Erythroblast (primary cell): ENCODE measurements at regions not wholly inside any gene's neighbourhood (a gene's known extent, or its start where the extent isn't known, plus 50 kb on each side); places are given as distances from the start of the nearest gene placed in this dataset.

Experiments
- DNase-seq, 2 experiments: peaks; one replicate each; lab custom pipeline; 2025; lab: John Stamatoyannopoulos, UW
- GATA1 ChIP-seq: IDR thresholded peaks from 2 replicates; pipeline ENCODE4 v1.6.1; 2011; ENCODE audit warnings: low read depth, mild to moderate bottlenecking, control low read depth, low read length, moderate library complexity
- POLR2A ChIP-seq: IDR thresholded peaks from 2 replicates; pipeline ENCODE4 v1.6.1; 2011; ENCODE audit warnings: mild to moderate bottlenecking, low read length

DNA sequence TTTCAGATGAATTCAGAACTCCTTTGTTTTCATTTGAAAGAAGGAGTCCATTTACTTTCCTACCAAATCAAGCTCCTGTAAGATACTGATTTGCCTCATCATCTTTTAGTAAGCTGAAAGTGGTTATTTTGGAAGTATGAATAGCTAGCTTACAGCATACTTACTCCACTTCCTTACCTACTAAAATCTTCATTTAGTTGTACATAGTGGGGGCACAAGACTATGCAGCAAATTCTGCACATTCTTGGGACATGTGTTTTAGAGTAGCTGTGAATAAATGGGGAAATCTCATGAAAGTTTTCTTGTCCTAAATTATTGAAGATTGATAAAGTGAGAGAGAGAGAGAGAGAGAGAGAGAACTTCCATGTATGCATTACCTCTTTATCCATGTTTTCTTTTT is 256.3 kb downstream of the OGFRL1 start:
- TF ChIP-seq GATA1 (no peak), POLR2A (no peak)
- DNase-seq, result no peak

DNA sequence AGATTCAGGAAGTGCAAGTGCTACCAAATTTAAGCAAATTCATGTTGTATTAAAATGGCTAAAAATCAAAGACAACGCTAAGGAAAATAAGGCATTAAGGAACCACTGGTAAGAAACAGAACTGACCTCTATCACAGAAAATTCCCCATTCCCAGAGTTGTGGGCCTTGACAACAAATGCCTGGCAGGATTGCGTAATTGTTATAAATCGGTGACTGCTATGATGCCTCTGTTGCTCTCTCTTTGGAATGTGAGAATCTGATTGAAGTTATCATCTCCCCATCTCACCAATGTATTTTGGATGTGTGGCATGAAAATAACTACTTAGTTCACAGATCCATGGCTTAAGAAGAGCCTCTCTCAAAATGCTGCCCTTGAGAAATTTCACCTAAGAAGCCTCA is 257.3 kb downstream of the OGFRL1 start:
- no peak for DNase-seq
- TF ChIP-seq POLR2A (no peak), GATA1 (no peak)

DNA sequence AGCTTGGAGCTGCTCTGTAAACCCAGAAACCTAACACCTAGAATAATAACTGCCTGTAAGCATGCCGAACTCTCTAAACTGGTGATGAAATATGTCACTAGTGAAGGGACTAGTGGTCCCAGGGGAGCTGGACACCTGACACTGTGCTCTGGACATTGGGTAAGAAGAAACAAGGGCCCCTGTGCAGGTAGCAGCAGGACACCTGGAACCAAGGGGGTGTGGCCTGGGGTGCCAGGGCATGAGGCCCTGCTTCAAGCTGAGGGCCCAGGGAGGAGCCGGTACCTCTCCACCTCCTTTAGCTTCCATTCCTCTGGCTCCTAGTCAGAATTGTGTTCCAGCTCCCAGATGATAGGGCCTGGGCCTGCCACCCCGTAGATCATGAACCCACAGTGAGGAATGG is 263.2 kb downstream of the OGFRL1 start:
- TF ChIP-seq GATA1 (no peak), POLR2A (no peak)
- DNase-seq, result no peak

DNA sequence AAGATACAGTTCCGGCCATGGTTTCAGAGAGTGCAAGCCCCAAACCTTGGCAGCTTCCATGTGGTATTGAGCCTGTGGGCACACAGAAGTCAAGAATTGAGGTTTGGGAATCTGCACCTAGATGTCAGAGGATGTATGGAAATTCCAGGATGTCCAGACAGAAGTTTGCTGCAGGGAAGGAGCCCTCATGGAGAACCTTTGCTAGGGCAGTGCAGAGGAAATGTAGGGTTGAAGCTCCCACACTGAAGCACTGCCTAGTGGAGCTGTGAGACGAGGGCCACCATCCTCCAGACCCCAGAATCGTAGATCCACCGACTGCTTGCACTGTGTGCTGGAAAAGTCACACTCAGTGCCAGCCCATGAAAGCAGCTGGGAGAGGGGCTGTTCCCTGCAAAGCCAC is 267.5 kb downstream of the OGFRL1 start:
- no peak for DNase-seq
- TF ChIP-seq POLR2A (no peak), GATA1 (no peak)

DNA sequence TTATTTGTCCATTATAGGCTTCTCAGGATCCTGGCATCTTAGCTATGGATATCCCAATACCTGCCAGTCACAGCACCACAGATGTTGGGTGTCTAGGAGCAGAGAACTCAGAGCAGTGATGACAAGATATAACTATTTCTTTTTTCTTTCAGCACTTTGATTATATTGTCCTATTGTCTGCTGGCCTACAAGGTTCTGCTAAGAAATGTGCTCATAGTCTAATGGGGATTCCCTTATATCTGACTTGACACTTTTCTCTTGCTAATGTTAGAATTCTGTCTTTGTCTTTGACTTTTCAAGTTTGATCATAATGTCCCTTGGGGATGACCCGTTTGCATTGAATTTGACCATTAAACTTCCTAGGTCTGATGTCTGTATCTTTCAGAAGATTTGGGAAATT is 270.4 kb downstream of the OGFRL1 start:
- no peak for DNase-seq
- no peak for TF ChIP-seq POLR2A
- no peak for TF ChIP-seq GATA1

DNA sequence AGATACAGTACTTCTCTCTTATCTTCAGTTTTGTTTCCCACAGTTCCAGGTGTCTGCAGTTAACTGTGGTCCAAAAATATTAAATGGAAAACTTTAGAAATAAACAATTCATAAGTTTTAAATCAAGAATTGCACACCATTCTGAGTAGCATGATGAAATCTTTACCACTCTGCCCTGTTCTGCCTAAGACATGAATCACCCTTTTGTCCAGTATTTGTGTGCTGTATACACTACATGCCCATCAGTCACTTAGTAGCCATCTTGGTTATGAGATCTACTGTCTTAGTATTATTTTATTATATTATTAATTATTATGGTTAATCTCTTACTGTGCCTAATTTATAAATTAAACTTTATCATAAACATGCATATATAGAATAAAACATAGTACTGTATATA is 279.0 kb downstream of the OGFRL1 start:
- TF ChIP-seq GATA1 (no peak), POLR2A (no peak)
- no peak for DNase-seq

DNA sequence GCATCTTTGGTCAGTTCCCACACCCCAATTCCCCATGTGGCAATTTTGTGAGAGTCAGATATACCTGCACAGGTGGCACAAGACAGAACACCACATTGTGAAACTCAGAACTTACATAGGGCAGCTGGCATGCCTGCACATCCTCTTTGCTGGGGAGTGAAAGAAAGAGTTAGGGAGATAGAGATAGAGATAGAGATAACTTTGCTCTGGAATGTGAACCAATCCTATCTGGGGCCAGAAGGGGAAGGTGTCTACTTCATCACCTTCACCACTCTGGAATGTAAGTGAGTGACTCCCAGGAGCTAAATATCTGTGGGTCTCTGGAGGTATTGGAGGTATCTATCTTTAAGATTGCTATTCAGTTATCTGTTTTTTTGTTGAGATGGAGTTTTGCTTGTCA is 289.2 kb downstream of the OGFRL1 start:
- TF ChIP-seq POLR2A, result no peak
- TF ChIP-seq GATA1, result no peak
- DNase-seq, result no peak

DNA sequence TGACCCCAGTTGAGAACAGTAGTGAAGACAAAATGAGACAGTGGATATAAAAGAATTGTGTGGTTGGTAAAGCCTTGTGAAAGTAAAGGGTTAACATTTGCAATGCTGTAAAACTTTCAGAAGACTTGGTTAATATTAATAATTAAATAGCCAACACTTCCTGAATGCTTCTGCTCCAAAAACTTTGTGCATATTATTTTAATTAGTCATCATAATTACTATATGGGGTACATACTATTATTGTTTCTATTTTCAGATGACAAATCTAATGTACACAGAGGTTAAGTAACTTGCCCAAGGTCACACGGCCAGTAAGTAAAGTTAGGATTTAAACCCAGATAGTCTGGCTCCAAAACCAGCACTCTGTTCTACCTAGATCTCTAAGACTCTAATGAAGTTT is 291.3 kb downstream of the OGFRL1 start:
- no peak for DNase-seq
- no peak for TF ChIP-seq POLR2A
- TF ChIP-seq GATA1, result no peak

DNA sequence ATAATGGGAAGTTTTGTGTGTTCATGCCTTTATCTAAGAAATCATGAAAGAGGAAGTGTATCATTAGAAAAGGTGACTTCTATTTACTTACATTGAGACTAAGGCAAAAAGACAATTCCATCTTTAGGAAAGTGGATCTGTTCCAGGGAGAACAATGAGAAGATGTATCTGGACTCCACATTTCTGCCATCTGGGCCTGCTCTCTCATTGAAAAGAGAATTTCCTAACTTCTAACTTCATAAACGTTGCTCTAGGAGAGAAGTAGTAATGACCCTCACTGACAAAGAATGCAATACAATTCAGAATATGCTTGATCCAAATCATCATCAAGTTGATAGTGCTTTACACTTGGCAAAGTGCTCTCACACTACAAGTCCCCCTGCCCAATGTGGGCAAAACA is 294.2 kb downstream of the OGFRL1 start:
- no peak for DNase-seq
- TF ChIP-seq POLR2A (no peak), GATA1 (no peak)

DNA sequence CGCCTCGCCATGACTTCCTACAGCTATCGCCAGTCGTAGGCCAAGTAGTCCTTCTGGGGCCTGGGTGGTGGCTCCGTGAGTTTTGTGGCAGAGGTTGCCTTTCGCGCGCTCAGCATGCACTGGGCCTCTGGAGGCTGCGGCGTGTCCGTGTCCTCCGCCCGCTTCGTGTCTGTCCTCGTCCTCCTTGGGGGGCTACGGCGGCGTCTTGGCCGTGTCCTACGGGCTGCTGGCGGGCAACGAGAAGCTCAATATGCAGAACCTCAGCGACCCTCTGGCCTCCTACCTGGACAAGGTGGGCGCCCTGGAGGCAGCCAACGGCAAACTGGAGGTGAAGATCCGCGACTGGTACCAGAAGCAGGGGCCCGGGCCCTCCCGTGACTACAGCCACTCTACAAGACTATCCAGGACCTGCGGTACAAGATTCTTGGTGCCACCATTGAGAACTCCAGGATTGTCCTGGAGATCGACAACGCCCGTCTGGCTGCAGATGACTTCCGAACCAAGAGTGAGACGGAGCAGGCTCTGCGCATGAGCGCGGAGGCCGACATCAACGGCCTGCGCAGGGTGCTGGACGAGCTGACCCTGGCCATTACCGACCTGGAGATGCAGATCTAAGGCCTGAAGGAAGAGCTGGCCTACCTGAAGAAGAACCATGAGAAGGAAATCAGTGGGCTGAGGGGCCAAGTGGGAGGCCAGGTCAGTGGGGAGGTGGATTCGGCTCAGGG is 296.3 kb downstream of the OGFRL1 start:
- no peak for DNase-seq
- TF ChIP-seq POLR2A, result no peak
- no peak for TF ChIP-seq GATA1

DNA sequence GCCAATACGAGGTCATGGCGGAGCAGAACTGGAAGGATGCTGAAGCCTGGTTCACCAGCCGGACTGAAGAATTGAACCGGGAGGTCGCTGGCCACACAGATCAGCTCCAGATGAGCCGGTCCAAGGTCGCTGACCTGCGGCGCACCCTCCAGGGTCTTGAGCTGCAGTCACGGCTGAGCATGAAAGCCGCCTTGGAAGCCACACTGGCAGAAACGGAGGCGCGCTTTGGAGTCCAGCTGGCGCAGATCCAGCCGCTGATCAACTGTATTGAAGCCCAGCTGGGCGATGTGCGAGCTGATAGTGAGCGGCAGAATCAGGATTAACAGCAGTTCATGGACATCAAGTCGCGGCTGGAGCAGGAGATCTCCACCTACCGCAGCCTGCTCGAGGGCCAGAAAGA is 296.9 kb downstream of the OGFRL1 start:
- no peak for TF ChIP-seq GATA1
- TF ChIP-seq POLR2A, result no peak
- DNase-seq, result no peak

DNA sequence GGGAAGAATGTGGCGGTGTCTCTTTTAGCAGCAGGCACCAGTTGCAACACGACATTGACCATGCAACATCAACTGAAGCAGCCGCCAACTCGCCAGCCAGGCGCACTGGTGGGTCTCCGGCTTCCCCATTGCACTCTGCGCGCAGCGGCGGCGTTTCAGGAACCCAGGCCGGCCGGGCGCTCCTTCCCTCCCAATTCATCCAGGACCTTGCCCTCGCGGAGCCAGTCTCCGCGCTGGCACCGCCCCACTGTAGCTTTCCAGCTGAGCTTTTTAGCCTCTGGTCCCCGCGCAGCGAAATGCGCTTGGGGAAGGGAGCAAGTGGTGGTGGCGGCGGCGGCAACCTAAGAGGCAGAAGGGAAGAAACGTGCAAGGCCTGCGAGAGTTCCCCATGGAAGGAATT is 297.9 kb upstream of the RIMS1 start:
- no peak for DNase-seq
- no peak for TF ChIP-seq GATA1
- no peak for TF ChIP-seq POLR2A

DNA sequence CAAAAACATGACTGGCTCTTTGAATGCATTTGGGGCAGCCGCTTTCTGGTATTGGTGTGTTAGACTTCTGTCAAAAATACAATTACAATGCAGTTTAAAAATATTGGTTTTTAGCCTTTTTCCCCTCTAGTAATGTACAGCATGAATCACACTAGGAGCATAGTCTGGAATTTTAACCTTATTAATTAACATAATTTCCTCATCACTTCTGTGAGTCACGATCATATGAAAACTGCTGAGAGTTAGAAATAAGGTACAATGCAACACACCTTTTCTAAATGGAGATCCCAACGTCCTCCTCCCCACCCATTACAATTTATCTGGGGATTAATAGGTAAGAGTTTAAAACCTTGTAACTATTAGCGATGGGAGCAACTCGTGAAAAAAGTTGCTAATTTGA is 297.1 kb upstream of the RIMS1 start:
- no peak for TF ChIP-seq POLR2A
- no peak for TF ChIP-seq GATA1
- DNase-seq, result no peak

DNA sequence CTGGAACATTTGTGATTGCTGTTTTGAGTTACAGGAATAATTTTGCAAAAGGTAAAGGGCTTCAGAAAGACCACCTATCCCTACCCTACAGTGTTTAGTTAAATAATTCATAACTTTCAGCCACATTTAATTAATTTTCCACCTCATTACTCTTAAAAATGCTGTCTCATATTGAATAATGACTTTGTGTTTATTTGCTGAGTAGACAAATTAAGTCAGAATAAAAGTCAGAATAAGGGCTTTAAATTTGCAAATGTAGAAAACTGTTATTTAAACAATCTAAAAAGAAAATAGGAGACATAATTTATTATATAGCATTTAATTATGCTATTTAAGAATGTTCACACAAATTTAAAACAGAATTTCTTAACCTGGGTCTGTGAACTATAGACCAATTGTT is 293.7 kb upstream of the RIMS1 start:
- TF ChIP-seq POLR2A, result no peak
- TF ChIP-seq GATA1, result no peak
- no peak for DNase-seq

DNA sequence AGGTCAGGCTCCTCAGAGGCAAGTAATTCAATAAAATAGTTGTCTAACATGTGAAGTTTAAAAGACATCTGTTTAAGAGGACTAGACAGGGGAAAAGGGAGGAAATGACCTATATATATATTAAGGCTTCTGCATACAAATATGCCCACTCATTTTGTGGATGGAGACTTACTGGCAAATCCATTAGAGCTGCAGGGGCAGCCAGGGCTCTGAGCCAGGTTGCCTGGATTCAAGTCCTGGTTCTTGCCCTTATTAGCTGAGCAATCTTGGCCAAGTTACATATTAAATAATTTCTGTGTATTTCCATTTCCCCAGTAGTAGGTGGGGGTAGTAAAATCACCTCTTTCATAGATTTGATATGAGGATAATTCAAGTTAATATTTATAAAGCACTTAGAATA is 287.0 kb upstream of the RIMS1 start:
- no peak for DNase-seq
- TF ChIP-seq GATA1 (no peak), POLR2A (no peak)
